ENCODE measurements at regions not wholly inside any gene's neighbourhood (a gene's known extent, or its start where the extent isn't known, plus 50 kb on each side); places are given as distances from the start of the nearest gene placed in this dataset.
A peak's percentile ranks its signal among the peaks of the same experiment; 100 is the strongest.

DNA sequence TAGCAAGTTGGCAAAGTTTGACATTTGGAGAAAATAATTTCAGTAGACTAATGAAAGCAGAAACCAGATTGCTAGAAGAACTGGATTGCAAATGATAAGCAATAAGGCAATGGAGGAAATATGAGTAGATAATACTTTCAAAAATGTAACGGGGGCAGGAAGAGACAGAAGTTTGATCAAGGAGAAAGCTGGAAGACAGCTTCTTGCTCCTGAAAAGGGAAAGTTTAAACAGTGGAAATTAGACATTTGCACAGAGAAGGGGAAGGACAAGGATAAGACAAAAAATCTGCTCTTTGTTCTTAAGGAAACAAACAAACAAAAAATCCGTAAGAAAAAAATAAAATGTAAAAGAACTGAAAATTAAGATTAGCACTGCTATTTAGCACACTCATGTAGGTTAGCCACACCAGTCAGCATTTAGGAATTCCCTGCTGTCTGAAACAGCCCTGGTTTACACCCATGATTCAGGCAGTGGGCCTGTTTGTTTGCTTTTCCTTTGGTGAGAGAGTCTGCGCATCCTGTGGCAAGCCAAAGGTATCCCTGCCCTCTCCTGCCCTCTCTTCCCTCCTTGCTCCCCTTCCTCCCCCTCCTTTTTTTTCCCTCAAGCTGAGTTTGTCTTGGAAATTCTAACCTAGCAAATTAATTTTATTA is 104.3 kb upstream of the CAV2 start:
- POLR2A ChIA-PET (ENCODE audit: unreplicated experiment), result interaction anchor here (0.5 to 0.9 kb wide), 8 partner anchors 28 to 135 kb away, joined by 3 to 12 read pairs (median 6); no protein-coding TSS in a partner anchor
- Histone ChIP-seq H3K9me2 (ENCODE audit: insufficient read depth) (no peaks in the 10 kb centered on the region; the same call in 1 of the 2 replicates), H3K4me2 (peak overlapping the region; percentile 75), H3K79me2 (ENCODE audit: low read depth) (no peaks in the 10 kb centered on the region), H3K27me3 (ENCODE audit: insufficient read depth, low read depth) (no peaks in the 10 kb centered on the region), H3K4me1 (replicated peaks; ENCODE audit: insufficient read depth) (peaks cover 30% of the 10 kb centered on the region), H4K20me1 (ENCODE audit: insufficient read depth) (no peaks in the 10 kb centered on the region), H2AFZ (peak overlapping the region; percentile 68; the same call in 1 of the 2 replicates), H3F3A (ENCODE audit: insufficient read depth, low read depth) (peaks cover 18% of the 10 kb centered on the region), H3K4me3 (peak overlapping the region; percentile 37; the same call in 1 of the 2 replicates), H3K36me3 (ENCODE audit: low read depth) (no peaks in the 10 kb centered on the region), H3K9me3 (ENCODE audit: insufficient read depth, low read depth) (peaks cover 6% of the 10 kb centered on the region; the same call in 1 of the 2 replicates), H3K27ac (peak overlapping the region; percentile 96)
- CTCF ChIA-PET, result interaction anchor here (0.6 to 0.7 kb wide), 2 partner anchors 125 to 179 kb away, joined by 3 read pairs; no protein-coding TSS in a partner anchor
- TF ChIP-seq EZH2 (IDR thresholded peaks at IDR 0.05; ENCODE audit: low read depth), result no peak
- TF ChIP-seq, protein P1, sequence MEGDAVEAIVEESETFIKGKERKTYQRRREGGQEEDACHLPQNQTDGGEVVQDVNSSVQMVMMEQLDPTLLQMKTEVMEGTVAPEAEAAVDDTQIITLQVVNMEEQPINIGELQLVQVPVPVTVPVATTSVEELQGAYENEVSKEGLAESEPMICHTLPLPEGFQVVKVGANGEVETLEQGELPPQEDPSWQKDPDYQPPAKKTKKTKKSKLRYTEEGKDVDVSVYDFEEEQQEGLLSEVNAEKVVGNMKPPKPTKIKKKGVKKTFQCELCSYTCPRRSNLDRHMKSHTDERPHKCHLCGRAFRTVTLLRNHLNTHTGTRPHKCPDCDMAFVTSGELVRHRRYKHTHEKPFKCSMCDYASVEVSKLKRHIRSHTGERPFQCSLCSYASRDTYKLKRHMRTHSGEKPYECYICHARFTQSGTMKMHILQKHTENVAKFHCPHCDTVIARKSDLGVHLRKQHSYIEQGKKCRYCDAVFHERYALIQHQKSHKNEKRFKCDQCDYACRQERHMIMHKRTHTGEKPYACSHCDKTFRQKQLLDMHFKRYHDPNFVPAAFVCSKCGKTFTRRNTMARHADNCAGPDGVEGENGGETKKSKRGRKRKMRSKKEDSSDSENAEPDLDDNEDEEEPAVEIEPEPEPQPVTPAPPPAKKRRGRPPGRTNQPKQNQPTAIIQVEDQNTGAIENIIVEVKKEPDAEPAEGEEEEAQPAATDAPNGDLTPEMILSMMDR (conservative IDR thresholded peaks at IDR 0.05), result no peak
- BruUV-seq (replicated peaks), result no TSS peak
- peak; percentile 85 to 90 for DNase-seq
- intact Hi-C loops (cut with micrococcal nuclease; ENCODE audit: unreplicated experiment), result loop anchor here (1.0 to 2.0 kb wide), 6 partner anchors 28 to 137 kb away; no protein-coding TSS in a partner anchor

DNA sequence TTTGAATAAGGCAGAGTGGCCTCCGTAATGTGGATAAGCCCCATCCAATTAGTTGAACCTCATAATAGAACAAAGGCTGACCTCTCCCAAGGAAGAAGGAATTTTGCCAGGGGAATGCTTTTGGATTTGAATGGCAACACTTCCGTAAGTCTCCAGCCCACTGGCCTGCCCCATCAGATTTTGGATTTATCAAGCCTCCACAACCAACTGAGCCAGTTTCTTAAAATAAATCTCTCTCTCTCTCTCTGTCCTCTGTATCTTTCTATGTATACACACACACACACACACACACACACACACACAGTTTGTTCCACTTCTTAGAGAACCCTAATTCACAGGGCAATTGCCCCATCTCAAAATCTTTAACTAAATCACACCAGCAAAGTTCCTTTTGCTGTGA is 100.9 kb upstream of the CAV2 start:
- H3K27ac ChIP-seq, result no peak overlapping the region
- H3K4me1 ChIP-seq (replicated peaks; ENCODE audit: insufficient read depth), result peaks cover 31% of the 10 kb centered on the region
- no peaks in the 10 kb centered on the region for H3K79me2 ChIP-seq (ENCODE audit: low read depth)
- H3K9me2 ChIP-seq (ENCODE audit: insufficient read depth), result no peaks in the 10 kb centered on the region
- H4K20me1 ChIP-seq (ENCODE audit: insufficient read depth), result no peaks in the 10 kb centered on the region
- H3K9me3 ChIP-seq (ENCODE audit: insufficient read depth, low read depth), result peaks cover 3% of the 10 kb centered on the region; the same call in 1 of the 2 replicates
- H2AFZ ChIP-seq, result no peak overlapping the region
- H3K27me3 ChIP-seq (ENCODE audit: insufficient read depth, low read depth), result no peaks in the 10 kb centered on the region
- no peak overlapping the region for H3K4me2 ChIP-seq
- ChIA-PET CTCF (no interaction called here), POLR2A (ENCODE audit: unreplicated experiment) (no interaction called here)
- no peak for DNase-seq
- BruUV-seq (replicated peaks), result TSS peak; percentile 1
- no peaks in the 10 kb centered on the region for H3K36me3 ChIP-seq (ENCODE audit: low read depth)
- H3F3A ChIP-seq (ENCODE audit: insufficient read depth, low read depth), result peaks cover 18% of the 10 kb centered on the region
- intact Hi-C loops (cut with micrococcal nuclease; ENCODE audit: unreplicated experiment), result loop anchor here (1.0 to 2.0 kb wide), 3 partner anchors 43 to 292 kb away; no protein-coding TSS in a partner anchor
- TF ChIP-seq, protein P1 (conservative IDR thresholded peaks at IDR 0.05), result no peak
- TF ChIP-seq EZH2 (IDR thresholded peaks at IDR 0.05; ENCODE audit: low read depth), result no peak
- no peak overlapping the region for H3K4me3 ChIP-seq

DNA sequence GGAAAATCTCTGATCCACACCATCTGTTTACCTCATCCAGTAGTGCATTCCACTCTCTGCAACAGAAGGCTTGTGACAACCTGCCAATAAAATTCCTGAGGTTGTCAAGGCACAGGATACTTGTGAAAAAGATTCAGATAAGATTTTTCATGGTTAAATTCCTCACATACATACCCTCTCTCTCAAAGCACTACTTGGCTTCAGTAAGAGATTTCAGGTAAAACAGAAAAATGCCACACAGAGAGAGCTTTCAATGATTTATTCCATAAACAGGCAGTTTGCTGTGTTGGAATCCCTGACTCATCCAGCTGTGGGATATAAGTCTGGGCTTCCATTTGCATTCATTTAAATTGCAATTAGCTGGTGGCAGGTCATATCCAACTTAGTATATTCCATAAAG is 99.7 kb upstream of the CAV2 start:
- no peaks in the 10 kb centered on the region for H4K20me1 ChIP-seq (ENCODE audit: insufficient read depth)
- CTCF ChIA-PET, result interaction anchor here (0.6 to 0.7 kb wide), 2 partner anchors 126 to 141 kb away, joined by 3 read pairs; no protein-coding TSS in a partner anchor
- H3K4me2 ChIP-seq, result no peak overlapping the region
- peak; percentile 37 to 53 for DNase-seq
- POLR2A ChIA-PET (ENCODE audit: unreplicated experiment), result interaction anchor here (0.6 to 0.8 kb wide), 6 partner anchors 14 to 140 kb away, joined by 3 to 9 read pairs (median 5); no protein-coding TSS in a partner anchor
- no TSS peak for BruUV-seq (replicated peaks)
- H3K27me3 ChIP-seq (ENCODE audit: insufficient read depth, low read depth), result no peaks in the 10 kb centered on the region
- 0 out of 2 replicates have a peak overlapping the region, but pooled peaks have one; percentile 10 for H3K27ac ChIP-seq
- intact Hi-C loops (cut with micrococcal nuclease; ENCODE audit: unreplicated experiment), result loop anchor here (1.0 to 2.0 kb wide), 7 partner anchors 26 to 291 kb away; partner anchors contain the start of gene CAV2
- peaks cover 26% of the 10 kb centered on the region for H3K4me1 ChIP-seq (replicated peaks; ENCODE audit: insufficient read depth)
- TF ChIP-seq, protein P1 (conservative IDR thresholded peaks at IDR 0.05), result no peak
- TF ChIP-seq EZH2 (IDR thresholded peaks at IDR 0.05; ENCODE audit: low read depth), result no peak
- no peaks in the 10 kb centered on the region for H3K79me2 ChIP-seq (ENCODE audit: low read depth)
- no peaks in the 10 kb centered on the region for H3K9me2 ChIP-seq (ENCODE audit: insufficient read depth)
- H3K4me3 ChIP-seq, result no peak overlapping the region
- no peak overlapping the region; the same call in 1 of the 2 replicates for H2AFZ ChIP-seq
- peaks cover 11% of the 10 kb centered on the region for H3F3A ChIP-seq (ENCODE audit: insufficient read depth, low read depth)
- H3K9me3 ChIP-seq (ENCODE audit: insufficient read depth, low read depth), result no peaks in the 10 kb centered on the region; the same call in 1 of the 2 replicates
- H3K36me3 ChIP-seq (ENCODE audit: low read depth), result no peaks in the 10 kb centered on the region

Data from PC-9 (cell line).